H1 (cell line): ENCODE measurements at regions not wholly inside any gene's neighbourhood (a gene's known extent, or its start where the extent isn't known, plus 50 kb on each side); places are given as distances from the start of the nearest gene placed in this dataset.
A peak's percentile ranks its signal among the peaks of the same experiment; 100 is the strongest.

Experiments used
- CTCF ChIA-PET: fragments of 300-600 bp; sonication (Branson Sonifier 250); formaldehyde crosslinking; loops from one replicate; lab custom pipeline; 2021; ENCODE audit not compliant: partially characterized antibody; lab: Charles Lee
- POLR2A ChIA-PET: fragments of 300-600 bp; sonication (Branson Sonifier 250); formaldehyde crosslinking; loops from one replicate; lab custom pipeline; 2021; ENCODE audit warnings: inconsistent platforms; ENCODE audit not compliant: partially characterized antibody; lab: Charles Lee
- DNase-seq, 2 experiments: peaks; one replicate each; pipeline versions ENCODE4 v3.0.0 to v3.0.0-alpha.2; 2010 to 2022; ENCODE audit warnings: low spot score in 2 of 2, low read depth in 1 of 2, mixed read lengths in 1 of 2
- FAIRE-seq: peaks from 2 replicates; lab custom pipeline; 2011; peaks lifted over from hg19 to GRCh38; lab: Jason Lieb, UNC
- H2AFZ ChIP-seq: 2 replicates; pipeline ENCODE4 v1.8.1; 2012; ENCODE audit warnings: low read length, inconsistent platforms
- H2AK5ac ChIP-seq: 2 replicates; pipeline ENCODE4 v1.6.1; 2013; ENCODE audit warnings: low read depth, low read length
- H2BK120ac ChIP-seq: replicated peaks from 2 replicates; pipeline ENCODE3; 2013; ENCODE audit warnings: low read depth, low read length, inconsistent platforms
- H2BK12ac ChIP-seq: 2 replicates; pipeline ENCODE4 v1.6.1; 2013; ENCODE audit warnings: low read depth, low read length
- H2BK15ac ChIP-seq: 2 replicates; pipeline ENCODE4 v1.6.1; 2013; ENCODE audit warnings: low read length
- H2BK20ac ChIP-seq: 2 replicates; pipeline ENCODE4 v1.6.1; 2013; ENCODE audit warnings: low read length
- H2BK5ac ChIP-seq: 2 replicates; pipeline ENCODE4 v1.6.1; 2013; ENCODE audit warnings: low read depth, low read length
- H3K14ac ChIP-seq: 2 replicates; pipeline ENCODE4 v1.6.1; 2013; ENCODE audit warnings: inconsistent platforms; ENCODE audit not compliant: insufficient read length
- H3K18ac ChIP-seq: 2 replicates; pipeline ENCODE4 v1.6.1; 2013; ENCODE audit warnings: low read length; ENCODE audit errors: extremely low read depth
- H3K23ac ChIP-seq: 2 replicates; pipeline ENCODE4 v1.6.1; 2013; ENCODE audit warnings: inconsistent platforms; ENCODE audit not compliant: insufficient read length
- H3K23me2 ChIP-seq: 2 replicates; pipeline ENCODE4 v1.6.1; 2013; ENCODE audit warnings: low read depth, low read length
- H3K27ac ChIP-seq: 2 replicates; pipeline ENCODE4 v1.6.1; 2011; ENCODE audit warnings: low read depth, low read length, inconsistent platforms
- H3K27me3 ChIP-seq, 4 experiments: replicated peaks in 1 of 4; 1 replicate in 1 of 4; 2 replicates in 3 of 4; pipeline versions ENCODE4 v1.6.1 to v1.8.1; 2011 to 2013; ENCODE audit warnings: low read length in 3 of 4, mild to moderate bottlenecking in 3 of 4, inconsistent platforms in 2 of 4, mixed read lengths in 2 of 4, moderate library complexity in 1 of 4; ENCODE audit not compliant: control insufficient read depth in 3 of 4, insufficient read depth in 3 of 4; ENCODE audit errors: extremely low read depth in 1 of 4
- H3K36me3 ChIP-seq, 4 experiments: 2 replicates each; pipeline versions ENCODE4 v1.6.1 to v1.8.1; 2011 to 2013; ENCODE audit warnings: mild to moderate bottlenecking in 4 of 4, low read length in 3 of 4, moderate library complexity in 2 of 4, control low read depth in 1 of 4, inconsistent platforms in 1 of 4; ENCODE audit not compliant: insufficient read depth in 4 of 4, control insufficient read depth in 2 of 4
- H3K4ac ChIP-seq: replicated peaks from 2 replicates; pipeline ENCODE3; 2013; ENCODE audit warnings: low read length, low read depth, mixed read lengths, inconsistent platforms; ENCODE audit not compliant: insufficient read length
- H3K4me1 ChIP-seq, 4 experiments: replicated peaks in 1 of 4; 1 replicate in 1 of 4; 2 replicates in 3 of 4; pipeline versions ENCODE4 v1.6.1 to v1.8.1; 2011 to 2013; ENCODE audit warnings: low read length in 3 of 4, inconsistent platforms in 2 of 4, mixed read lengths in 1 of 4; ENCODE audit not compliant: insufficient read depth in 4 of 4, control insufficient read depth in 3 of 4
- H3K4me2 ChIP-seq, 2 experiments: 2 replicates each; pipeline versions ENCODE4 v1.6.1 to v1.8.1; 2011 to 2013; ENCODE audit warnings: low read depth in 2 of 2, low read length in 2 of 2, control low read depth in 1 of 2, inconsistent platforms in 1 of 2, mild to moderate bottlenecking in 1 of 2; ENCODE audit not compliant: insufficient read depth in 1 of 2
- H3K4me3 ChIP-seq, 4 experiments: fragments of 200-600, 300-600 bp in 1 of 4; sonication (generic), shearing (Covaris generic), sonication (Bioruptor Twin) in 1 of 4; 2 replicates each; pipeline versions ENCODE4 v1.5.1 to v1.8.1; 2011 to 2016; ENCODE audit warnings: low read length in 4 of 4, low read depth in 3 of 4, control low read depth in 2 of 4, inconsistent platforms in 2 of 4, mild to moderate bottlenecking in 2 of 4, mixed read lengths in 1 of 4, moderate library complexity in 1 of 4; ENCODE audit not compliant: insufficient read depth in 2 of 4; ENCODE audit errors: extremely low read depth in 1 of 4
- H3K56ac ChIP-seq: replicated peaks from 2 replicates; pipeline ENCODE3; 2013; ENCODE audit warnings: low read depth, mild to moderate bottlenecking, mixed read lengths, low read length, inconsistent platforms; ENCODE audit not compliant: insufficient read length
- H3K79me1 ChIP-seq: 2 replicates; pipeline ENCODE4 v1.6.1; 2013; ENCODE audit warnings: low read depth, low read length, control low read depth
- H3K79me2 ChIP-seq, 2 experiments: 2 replicates each; pipeline versions ENCODE4 v1.6.1 to v1.8.1; 2012 to 2013; ENCODE audit warnings: low read length in 2 of 2, mild to moderate bottlenecking in 2 of 2, inconsistent platforms in 1 of 2; ENCODE audit not compliant: insufficient read depth in 2 of 2, control insufficient read depth in 1 of 2
- H3K9ac ChIP-seq, 4 experiments: replicated peaks in 1 of 4; 1 replicate in 1 of 4; 2 replicates in 3 of 4; pipeline versions ENCODE4 v1.6.1 to v1.8.1; 2011 to 2013; ENCODE audit warnings: low read depth in 3 of 4, low read length in 3 of 4, control low read depth in 2 of 4, mild to moderate bottlenecking in 2 of 4, moderate library complexity in 2 of 4, inconsistent platforms in 1 of 4; ENCODE audit errors: extremely low read depth in 1 of 4
- H3K9me3 ChIP-seq, 2 experiments: 2 replicates each; pipeline versions ENCODE4 v1.6.1 to v1.8.1; 2012 to 2013; ENCODE audit warnings: mild to moderate bottlenecking in 2 of 2, moderate library complexity in 2 of 2, control low read depth in 1 of 2, inconsistent platforms in 1 of 2, low read depth in 1 of 2, low read length in 1 of 2, mixed read lengths in 1 of 2; ENCODE audit not compliant: insufficient read depth in 2 of 2
- H4K20me1 ChIP-seq, 2 experiments: replicated peaks in 1 of 2; 2 replicates each; pipeline versions ENCODE3 to v1.8.1; 2011 to 2013; ENCODE audit warnings: inconsistent platforms in 2 of 2, low read length in 2 of 2, mild to moderate bottlenecking in 1 of 2; ENCODE audit not compliant: insufficient read depth in 2 of 2, control insufficient read depth in 1 of 2
- H4K5ac ChIP-seq: 2 replicates; pipeline ENCODE4 v1.6.1; 2013; ENCODE audit warnings: low read length, low read depth, mixed read lengths, inconsistent platforms; ENCODE audit not compliant: insufficient read length
- H4K8ac ChIP-seq: 2 replicates; pipeline ENCODE4 v1.8.0; 2013; ENCODE audit warnings: mild to moderate bottlenecking, moderate library complexity, low read length, inconsistent platforms; ENCODE audit not compliant: insufficient read depth; ENCODE audit errors: extremely low read depth
- H4K91ac ChIP-seq: replicated peaks from 2 replicates; pipeline ENCODE3; 2013; ENCODE audit warnings: low read length, mixed read lengths, inconsistent platforms; ENCODE audit not compliant: insufficient read length
- ATF3 ChIP-seq: IDR thresholded peaks from 2 replicates; pipeline ENCODE4 v1.6.1; 2011; ENCODE audit warnings: low read depth, mild to moderate bottlenecking, low read length; ENCODE audit not compliant: insufficient read depth
- GABPA ChIP-seq: IDR thresholded peaks from 2 replicates; pipeline ENCODE4 v1.6.1; 2011; ENCODE audit warnings: mild to moderate bottlenecking, low read length, moderate library complexity, borderline replicate concordance; ENCODE audit not compliant: insufficient read depth
- NANOG ChIP-seq: IDR thresholded peaks from 2 replicates; pipeline ENCODE4 v1.6.1; 2011; ENCODE audit warnings: low read length, low read depth, mild to moderate bottlenecking, inconsistent platforms; ENCODE audit not compliant: insufficient read depth, poor library complexity, severe bottlenecking
- PHF8 ChIP-seq: fragments of 200-600 bp; sonication (generic); conservative IDR thresholded peaks from 2 replicates; pipeline ENCODE4 v1.7.1; 2012; ENCODE audit warnings: low read depth, mild to moderate bottlenecking, inconsistent platforms, low read length, moderate library complexity
- WGBS, 2 experiments: shearing (Covaris generic) in 1 of 2; methylation state at CpG; one replicate each; pipeline versions ENCODE4 v1.1.6 to v1.1.7; 2013 to 2015; ENCODE audit warnings: low lambda C conversion rate in 2 of 2, mixed read lengths in 2 of 2, inconsistent platforms in 1 of 2, low coverage in 1 of 2, missing lambda C conversion rate in 1 of 2; ENCODE audit not compliant: insufficient replicate concordance in 2 of 2, insufficient coverage in 1 of 2, insufficient read length in 1 of 2; ENCODE audit errors: extremely low coverage in 1 of 2, missing lambda C conversion rate in 1 of 2; 5-methylcytosine and 5-hydroxymethylcytosine counted together

GRCh38 chr9:105069696-105070095, 141.7 kb upstream of the ABCA1 start:
- Histone ChIP-seq H3K79me1 (no peaks in the 10 kb centered on the region), H4K20me1 (no peaks in the 10 kb centered on the region), H2AFZ (0 out of 2 replicates have a peak overlapping the region, but pooled peaks have one; percentile 6), H3K18ac (no peak overlapping the region), H3K27ac (no peak overlapping the region), H3K9me3 (no peaks in the 10 kb centered on the region), H3K4me3 (no peak overlapping the region), H2BK5ac (no peak overlapping the region), H4K8ac (no peak overlapping the region), H3K14ac (no peak overlapping the region), H3K4me2 (no peak overlapping the region), H3K23me2 (no peaks in the 10 kb centered on the region), H3K79me2 (no peaks in the 10 kb centered on the region), H3K36me3 (no peaks in the 10 kb centered on the region), H2BK12ac (no peak overlapping the region), H3K23ac (no peak overlapping the region), H2AK5ac (no peak overlapping the region), H4K91ac (no peak overlapping the region), H3K9ac (no peak overlapping the region), H2BK120ac (no peak overlapping the region), H3K56ac (no peak overlapping the region), H3K4me1 (no peaks in the 10 kb centered on the region), H4K5ac (no peak overlapping the region), H3K27me3 (no peaks in the 10 kb centered on the region), H2BK15ac (0 out of 2 replicates have a peak overlapping the region, but pooled peaks have one; percentile 41), H3K4ac (no peak overlapping the region), H2BK20ac (no peak overlapping the region)
- TF ChIP-seq GABPA (no peak), NANOG (no peak), ATF3 (no peak), PHF8 (no peak)
- 88% methylated on average over 1 of the region's 1 CpG; no CpG with 5 or more reads in 1 of the 2 experiments for WGBS, 2 experiments
- FAIRE-seq, result no peak
- ChIA-PET POLR2A (no interaction called here), CTCF (no interaction called here)
- no peak for DNase-seq
